GM12878 (cell line): ENCODE measurements at regions not wholly inside any gene's neighbourhood (a gene's known extent, or its start where the extent isn't known, plus 50 kb on each side); places are given as distances from the start of the nearest gene placed in this dataset.

ENCODE experiments used
- ATAC-seq: fragments of 200-7000 bp; cut with Tn5 transposase; 3 replicates; pipeline ENCODE4 v1.9.1; 2020; ENCODE audit warnings: mild to moderate bottlenecking, moderate library complexity
- BruUV-seq: library from RNA; stranded (reverse); fragments of 400-500 nt; replicated peaks from 2 replicates; lab custom pipeline; 2021; lab: Mats Ljungman, UMichigan
- CTCF ChIA-PET: fragments of 300-600 bp; sonication (Branson Sonifier 250); formaldehyde crosslinking; extraction: SDS; loops from one replicate; lab custom pipeline; 2021; ENCODE audit warnings: inconsistent platforms; lab: Yijun Ruan, JAX
- POLR2A ChIA-PET: fragments of 350-600 bp; formaldehyde crosslinking; extraction: SDS; loops from one replicate; lab custom pipeline; 2021; ENCODE audit warnings: inconsistent platforms; lab: Charles Lee
- RAD21 ChIA-PET: fragments of 300-600 bp; sonication (Branson Sonifier 250); formaldehyde crosslinking; loops from one replicate; lab custom pipeline; 2023; ENCODE audit warnings: antibody characterized with exemption; ENCODE audit not compliant: unreplicated experiment; lab: Charles Lee
- SMC1A ChIA-PET: fragments of 300-600 bp; sonication (Branson Sonifier 250); formaldehyde crosslinking; loops from one replicate; lab custom pipeline; 2023; ENCODE audit not compliant: unreplicated experiment, uncharacterized antibody; lab: Charles Lee
- DNase-seq: peaks from one replicate; pipeline ENCODE4 v3.0.0-alpha.2; 2011; ENCODE audit warnings: low read depth, low spot score
- FAIRE-seq: peaks from 3 replicates; lab custom pipeline; 2011; peaks lifted over from hg19 to GRCh38; lab: Jason Lieb, UNC
- H2AFZ ChIP-seq: 2 replicates; pipeline ENCODE4 v1.6.0; 2011; ENCODE audit warnings: low read depth, low read length, control low read depth; ENCODE audit not compliant: control insufficient read depth
- H3K27ac ChIP-seq: 2 replicates; pipeline ENCODE4 v1.5.1; 2011; ENCODE audit warnings: control low read depth; ENCODE audit not compliant: control insufficient read depth, insufficient read depth
- H3K27me3 ChIP-seq, 2 experiments: replicated peaks in 1 of 2; 2 replicates each; pipeline versions ENCODE4 v1.6.0 to v1.6.1; 2011; ENCODE audit warnings: low read length in 1 of 2; ENCODE audit not compliant: control insufficient read depth in 2 of 2, insufficient read depth in 2 of 2
- H3K36me3 ChIP-seq, 2 experiments: 2 replicates each; pipeline ENCODE4 v1.5.1; 2011; ENCODE audit warnings: low read length in 1 of 2; ENCODE audit not compliant: control insufficient read depth in 2 of 2, insufficient read depth in 2 of 2
- H3K4me1 ChIP-seq: 2 replicates; pipeline ENCODE4 v1.6.1; 2011; ENCODE audit warnings: mild to moderate bottlenecking, low read length, moderate library complexity, mixed read lengths; ENCODE audit not compliant: control insufficient read depth, insufficient read depth
- H3K4me2 ChIP-seq: 2 replicates; pipeline ENCODE4 v1.6.0; 2011; ENCODE audit warnings: control low read depth; ENCODE audit not compliant: control insufficient read depth, insufficient read depth
- H3K4me3 ChIP-seq: fragments of 200-600 bp; sonication (generic); 2 replicates; pipeline ENCODE4 v1.5.1; 2016
- H3K79me2 ChIP-seq: 2 replicates; pipeline ENCODE4 v1.6.0; 2011; ENCODE audit warnings: low read length; ENCODE audit not compliant: control insufficient read depth, insufficient read depth
- H3K9ac ChIP-seq: 2 replicates; pipeline ENCODE4 v1.8.0; 2011; ENCODE audit warnings: low read length, control low read depth, mixed read lengths; ENCODE audit not compliant: control insufficient read depth, insufficient read depth
- H3K9me3 ChIP-seq: replicated peaks from 3 replicates; pipeline ENCODE4 v1.5.1; 2011; ENCODE audit warnings: mild to moderate bottlenecking, low read length; ENCODE audit not compliant: control insufficient read depth, insufficient read depth
- H4K20me1 ChIP-seq: 2 replicates; pipeline ENCODE4 v1.6.0; 2011; ENCODE audit not compliant: control insufficient read depth, insufficient read depth
- BMI1 ChIP-seq: fragments of 450-650 bp; IDR thresholded peaks from 2 replicates; pipeline ENCODE4 v1.6.1; 2016; ENCODE audit warnings: mild to moderate bottlenecking, moderate library complexity, borderline replicate concordance
- KAT2A ChIP-seq: conservative IDR thresholded peaks from 2 replicates; pipeline ENCODE4 v1.6.1; 2011; ENCODE audit warnings: low read depth, low read length; ENCODE audit not compliant: control insufficient read depth
- MEF2A ChIP-seq: IDR thresholded peaks from 2 replicates; pipeline ENCODE4 v1.6.1; 2011; ENCODE audit warnings: low read depth, mild to moderate bottlenecking, low read length, moderate library complexity; ENCODE audit not compliant: insufficient read depth
- MTA2 ChIP-seq: fragments of 450-650 bp; IDR thresholded peaks from 2 replicates; pipeline ENCODE4 v1.6.1; 2016; ENCODE audit warnings: low read depth, mild to moderate bottlenecking, moderate library complexity
- MTA3 ChIP-seq: IDR thresholded peaks from 2 replicates; pipeline ENCODE4 v1.6.1; 2012; ENCODE audit warnings: low read length, inconsistent platforms, borderline replicate concordance
- POLR2A ChIP-seq: IDR thresholded peaks from 2 replicates; pipeline ENCODE4 v1.6.1; 2011; ENCODE audit warnings: low read depth, mild to moderate bottlenecking, low read length
- RAD51 ChIP-seq: fragments of 450-650 bp; IDR thresholded peaks from 2 replicates; pipeline ENCODE4 v1.6.1; 2016; ENCODE audit warnings: moderate library complexity, mild to moderate bottlenecking, inconsistent platforms
- SIN3A ChIP-seq: IDR thresholded peaks from 2 replicates; pipeline ENCODE4 v1.6.1; 2012; ENCODE audit warnings: low read depth, low read length, improper control_type of control experiment
- SMAD5 ChIP-seq: IDR thresholded peaks from 2 replicates; pipeline ENCODE4 v1.6.1; 2016; ENCODE audit warnings: antibody characterized with exemption, low read depth
- TAF1 ChIP-seq: IDR thresholded peaks from 2 replicates; pipeline ENCODE4 v1.6.1; 2011; ENCODE audit warnings: mild to moderate bottlenecking, low read depth, low read length, borderline replicate concordance
- WRNIP1 ChIP-seq: IDR thresholded peaks from 2 replicates; pipeline ENCODE4 v1.6.1; 2011; ENCODE audit warnings: low read depth, low read length, improper control_type of control experiment, borderline replicate concordance
- WGBS: methylation state at CpG from one replicate; pipeline ENCODE4 v1.1.6; 2016; ENCODE audit warnings: low lambda C conversion rate; ENCODE audit not compliant: insufficient replicate concordance, insufficient coverage; ENCODE audit errors: missing lambda C conversion rate; 5-methylcytosine and 5-hydroxymethylcytosine counted together
- in situ Hi-C: fragments of 300-500 bp; cut with MboI; formaldehyde crosslinking; loops from 9 replicates; pipeline ENCODE4 v1.14.3; 2018; ENCODE audit warnings: mixed read lengths
- intact Hi-C: fragments of 100-400 bp; cut with micrococcal nuclease; formaldehyde crosslinking; loops from one replicate; pipeline ENCODE4 v1.14.2; 2022; ENCODE audit not compliant: unreplicated experiment
- TF ChIP-seq, protein P1 (sequence below): fragments of 450-650 bp; IDR thresholded peaks from 2 replicates; pipeline ENCODE4 v1.6.1; 2018; ENCODE audit warnings: mild to moderate bottlenecking, low read depth, moderate library complexity; ENCODE audit not compliant: partially characterized antibody
- TF ChIP-seq, protein P2 (sequence below): IDR thresholded peaks from 2 replicates; pipeline ENCODE4 v1.6.1; 2011; ENCODE audit warnings: mild to moderate bottlenecking, low read depth, low read length, moderate library complexity; ENCODE audit not compliant: insufficient replicate concordance

DNA sequence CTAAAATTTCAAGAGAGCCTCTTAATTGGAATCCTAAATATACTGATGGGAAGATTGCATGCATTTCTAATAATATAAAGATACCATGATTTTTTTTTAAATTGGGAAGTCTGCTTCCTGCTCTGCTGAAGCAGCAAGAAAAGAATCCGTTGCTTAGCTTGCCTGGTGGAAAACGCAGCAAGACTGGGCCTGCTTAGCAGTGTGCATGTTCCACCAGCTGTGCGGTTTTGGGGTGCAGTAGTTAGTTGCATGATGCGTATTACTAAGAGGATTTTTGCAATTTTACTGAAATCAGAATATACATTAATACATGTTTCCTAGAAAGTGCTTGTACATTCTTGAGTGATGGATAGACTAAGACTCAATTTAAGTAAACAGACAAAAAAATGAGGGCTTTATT, 319.9 kb downstream of the CMPK2 start:
- intact Hi-C loops: no loop called here
- TF ChIP-seq KAT2A (no peak), POLR2A (no peak), SIN3A (no peak), SMAD5 (no peak), WRNIP1 (no peak), TAF1 (no peak)
- TF ChIP-seq, all 136 proteins: peak for 0
- ChIA-PET POLR2A (no interaction called here), RAD21 (no interaction called here), SMC1A (no interaction called here), CTCF (no interaction called here)
- no peaks in the 10 kb centered on the region for H3K36me3 ChIP-seq
- no TSS peak for BruUV-seq
- DNase-seq: no peak
- FAIRE-seq: no peak
- in situ Hi-C loops: no loop called here
- no peaks in the 10 kb centered on the region for H3K4me1 ChIP-seq
- no peak overlapping the region for H3K4me3 ChIP-seq
- no peaks in the 10 kb centered on the region for H4K20me1 ChIP-seq
- H3K79me2 ChIP-seq: no peaks in the 10 kb centered on the region
- H3K27ac ChIP-seq: no peak overlapping the region
- H3K9me3 ChIP-seq: no peaks in the 10 kb centered on the region
- no peak overlapping the region for H3K9ac ChIP-seq
- 2% methylated on average over 4 of the region's 4 CpGs for WGBS
- H3K27me3 ChIP-seq: no peaks in the 10 kb centered on the region
- no peak for ATAC-seq
- no peak overlapping the region for H2AFZ ChIP-seq
- H3K4me2 ChIP-seq: no peak overlapping the region

DNA sequence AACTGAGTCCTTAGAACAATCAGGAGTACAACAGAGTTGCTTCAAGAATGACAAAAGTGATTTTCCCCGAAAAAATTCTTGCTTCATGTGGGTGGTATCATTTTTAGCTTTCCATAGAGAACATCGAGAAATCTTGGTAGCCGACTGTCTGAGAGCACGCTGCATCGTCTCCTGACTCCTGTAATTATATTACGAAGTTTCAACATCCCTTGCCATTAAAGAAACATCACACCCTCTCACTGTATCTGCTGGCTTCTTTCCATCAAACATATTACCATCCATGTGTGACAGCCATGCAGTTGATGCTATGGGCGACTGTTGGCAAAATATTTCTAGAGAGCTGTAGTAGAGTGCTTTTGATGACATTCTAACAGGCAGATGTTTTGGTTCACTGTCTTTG, 311.2 kb downstream of the CMPK2 start:
- H3K9me3 ChIP-seq: no peaks in the 10 kb centered on the region
- H3K9ac ChIP-seq: no peak overlapping the region
- SMC1A ChIA-PET: no interaction called here
- DNase-seq: no peak
- no TSS peak for BruUV-seq
- H3K27ac ChIP-seq: no peak overlapping the region
- H3K4me1 ChIP-seq: no peaks in the 10 kb centered on the region
- CTCF ChIA-PET: no interaction called here
- no peak overlapping the region for H3K4me2 ChIP-seq
- no peaks in the 10 kb centered on the region for H3K27me3 ChIP-seq
- no peak for FAIRE-seq
- RAD21 ChIA-PET: no interaction called here
- POLR2A ChIA-PET: no interaction called here
- H3K79me2 ChIP-seq: no peaks in the 10 kb centered on the region
- ATAC-seq: no peak
- in situ Hi-C loops (no loop called here), intact Hi-C loops (no loop called here)
- H4K20me1 ChIP-seq: no peaks in the 10 kb centered on the region
- no peak for TF ChIP-seq MEF2A
- no peak for TF ChIP-seq RAD51
- TF ChIP-seq, protein P1, sequence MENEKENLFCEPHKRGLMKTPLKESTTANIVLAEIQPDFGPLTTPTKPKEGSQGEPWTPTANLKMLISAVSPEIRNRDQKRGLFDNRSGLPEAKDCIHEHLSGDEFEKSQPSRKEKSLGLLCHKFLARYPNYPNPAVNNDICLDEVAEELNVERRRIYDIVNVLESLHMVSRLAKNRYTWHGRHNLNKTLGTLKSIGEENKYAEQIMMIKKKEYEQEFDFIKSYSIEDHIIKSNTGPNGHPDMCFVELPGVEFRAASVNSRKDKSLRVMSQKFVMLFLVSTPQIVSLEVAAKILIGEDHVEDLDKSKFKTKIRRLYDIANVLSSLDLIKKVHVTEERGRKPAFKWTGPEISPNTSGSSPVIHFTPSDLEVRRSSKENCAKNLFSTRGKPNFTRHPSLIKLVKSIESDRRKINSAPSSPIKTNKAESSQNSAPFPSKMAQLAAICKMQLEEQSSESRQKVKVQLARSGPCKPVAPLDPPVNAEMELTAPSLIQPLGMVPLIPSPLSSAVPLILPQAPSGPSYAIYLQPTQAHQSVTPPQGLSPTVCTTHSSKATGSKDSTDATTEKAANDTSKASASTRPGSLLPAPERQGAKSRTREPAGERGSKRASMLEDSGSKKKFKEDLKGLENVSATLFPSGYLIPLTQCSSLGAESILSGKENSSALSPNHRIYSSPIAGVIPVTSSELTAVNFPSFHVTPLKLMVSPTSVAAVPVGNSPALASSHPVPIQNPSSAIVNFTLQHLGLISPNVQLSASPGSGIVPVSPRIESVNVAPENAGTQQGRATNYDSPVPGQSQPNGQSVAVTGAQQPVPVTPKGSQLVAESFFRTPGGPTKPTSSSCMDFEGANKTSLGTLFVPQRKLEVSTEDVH: no peak
- TF ChIP-seq, protein P2, sequence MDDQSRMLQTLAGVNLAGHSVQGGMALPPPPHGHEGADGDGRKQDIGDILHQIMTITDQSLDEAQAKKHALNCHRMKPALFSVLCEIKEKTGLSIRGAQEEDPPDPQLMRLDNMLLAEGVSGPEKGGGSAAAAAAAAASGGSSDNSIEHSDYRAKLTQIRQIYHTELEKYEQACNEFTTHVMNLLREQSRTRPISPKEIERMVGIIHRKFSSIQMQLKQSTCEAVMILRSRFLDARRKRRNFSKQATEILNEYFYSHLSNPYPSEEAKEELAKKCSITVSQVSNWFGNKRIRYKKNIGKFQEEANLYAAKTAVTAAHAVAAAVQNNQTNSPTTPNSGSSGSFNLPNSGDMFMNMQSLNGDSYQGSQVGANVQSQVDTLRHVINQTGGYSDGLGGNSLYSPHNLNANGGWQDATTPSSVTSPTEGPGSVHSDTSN: no peak
- no peak for TF ChIP-seq MTA3
- no peak for TF ChIP-seq MTA2
- TF ChIP-seq BMI1: no peak
- TF ChIP-seq WRNIP1: no peak
- WGBS: 49% methylated on average over 7 of the region's 7 CpGs
- H3K36me3 ChIP-seq: no peaks in the 10 kb centered on the region
- no peak overlapping the region for H3K4me3 ChIP-seq
- H2AFZ ChIP-seq: no peak overlapping the region
